Mesendoderm (in vitro differentiated cells): ENCODE measurements at regions not wholly inside any gene's neighbourhood (a gene's known extent, or its start where the extent isn't known, plus 50 kb on each side); places are given as distances from the start of the nearest gene placed in this dataset.
A peak's percentile ranks its signal among the peaks of the same experiment; 100 is the strongest.

ENCODE experiments used
- DNase-seq: peaks from one replicate; pipeline ENCODE4 v3.0.0; 2013
- H2AK5ac ChIP-seq: 2 replicates; pipeline ENCODE4 v1.6.1; 2013; ENCODE audit warnings: low read length, inconsistent platforms
- H2BK120ac ChIP-seq: 2 replicates; pipeline ENCODE4 v1.6.1; 2013; ENCODE audit warnings: low read depth, mild to moderate bottlenecking, low read length, moderate library complexity, mixed read lengths
- H2BK15ac ChIP-seq: replicated peaks from 2 replicates; pipeline ENCODE4 v1.6.1; 2013; ENCODE audit warnings: low read depth, mild to moderate bottlenecking, moderate library complexity
- H2BK5ac ChIP-seq: 2 replicates; pipeline ENCODE4 v1.6.1; 2013; ENCODE audit warnings: low read length, inconsistent platforms
- H3K18ac ChIP-seq: 2 replicates; pipeline ENCODE4 v1.6.1; 2013; ENCODE audit warnings: mild to moderate bottlenecking, low read length, mixed read lengths
- H3K23ac ChIP-seq: one replicate; pipeline ENCODE4 v1.6.1; 2013; ENCODE audit warnings: low read length
- H3K27ac ChIP-seq: 2 replicates; pipeline ENCODE4 v1.5.1; 2013; ENCODE audit warnings: low read depth, mild to moderate bottlenecking, inconsistent platforms, low read length, moderate library complexity
- H3K27me3 ChIP-seq: 2 replicates; pipeline ENCODE4 v1.6.1; 2013; ENCODE audit warnings: low read length, control low read depth, mild to moderate bottlenecking, inconsistent platforms; ENCODE audit not compliant: insufficient read depth, poor library complexity
- H3K36me3 ChIP-seq: 2 replicates; pipeline ENCODE4 v1.6.1; 2013; ENCODE audit warnings: low read length, inconsistent platforms; ENCODE audit not compliant: control insufficient read depth, insufficient read depth
- H3K4ac ChIP-seq: one replicate; pipeline ENCODE4 v1.6.1; 2013; ENCODE audit warnings: low read depth, mild to moderate bottlenecking, low read length, moderate library complexity
- H3K4me1 ChIP-seq: 2 replicates; pipeline ENCODE4 v1.6.1; 2013; ENCODE audit warnings: low read depth, low read length, inconsistent platforms; ENCODE audit not compliant: control insufficient read depth
- H3K4me2 ChIP-seq: 2 replicates; pipeline ENCODE4 v1.6.1; 2013; ENCODE audit warnings: low read length
- H3K4me3 ChIP-seq: 2 replicates; pipeline ENCODE4 v1.5.1; 2013; ENCODE audit warnings: mild to moderate bottlenecking, low read length
- H3K56ac ChIP-seq: one replicate; pipeline ENCODE4 v1.6.1; 2013; ENCODE audit warnings: low read length
- H3K79me1 ChIP-seq: 2 replicates; pipeline ENCODE4 v1.6.1; 2013; ENCODE audit warnings: low read length, inconsistent platforms
- H3K79me2 ChIP-seq: 2 replicates; pipeline ENCODE4 v1.6.1; 2013; ENCODE audit warnings: mild to moderate bottlenecking, low read length; ENCODE audit not compliant: control insufficient read depth, insufficient read depth
- H3K9ac ChIP-seq: 2 replicates; pipeline ENCODE4 v1.6.1; 2013; ENCODE audit warnings: low read length, inconsistent platforms
- H4K5ac ChIP-seq: one replicate; pipeline ENCODE4 v1.6.1; 2013; ENCODE audit warnings: low read length
- H4K8ac ChIP-seq: one replicate; pipeline ENCODE4 v1.6.1; 2013; ENCODE audit warnings: low read depth, mild to moderate bottlenecking, control low read depth, low read length, moderate library complexity
- WGBS: extraction: QIAGEN DNeasy Blood & Tissue Kit; methylation state at CpG from one replicate; pipeline ENCODE4 v1.1.7; 2013; ENCODE audit warnings: low lambda C conversion rate, missing lambda C conversion rate; ENCODE audit not compliant: insufficient coverage; ENCODE audit errors: extremely low coverage; 5-methylcytosine and 5-hydroxymethylcytosine counted together

- no peak overlapping the region for H4K8ac ChIP-seq
- H3K4me3 ChIP-seq, result no peak overlapping the region
- H2BK5ac ChIP-seq, result no peak overlapping the region
- no peaks in the 10 kb centered on the region for H3K36me3 ChIP-seq
- H2BK120ac ChIP-seq, result no peak overlapping the region
- no peak overlapping the region for H4K5ac ChIP-seq
- DNase-seq, result no peak
- no peaks in the 10 kb centered on the region for H3K27me3 ChIP-seq
- H3K23ac ChIP-seq, result no peak overlapping the region
- H3K27ac ChIP-seq, result no peak overlapping the region
- no peak overlapping the region for H3K4ac ChIP-seq
- H3K18ac ChIP-seq, result no peak overlapping the region
- no peak overlapping the region for H3K4me2 ChIP-seq
- no peaks in the 10 kb centered on the region for H3K4me1 ChIP-seq
- WGBS, result no CpG with 5 or more reads among the region's 2 CpGs
- H3K56ac ChIP-seq, result no peak overlapping the region
- H2AK5ac ChIP-seq, result no peak overlapping the region
- H3K79me1 ChIP-seq, result no peaks in the 10 kb centered on the region
- no peak overlapping the region for H3K9ac ChIP-seq
- H2BK15ac ChIP-seq, result no peak overlapping the region
- no peaks in the 10 kb centered on the region for H3K79me2 ChIP-seq
Measured at GRCh38 chr14:26959437-26959836, 361.6 kb upstream of the NOVA1 start.

GRCh38 chr14:26959972-26960660 is 362.3 kb upstream of the NOVA1 start:
- WGBS, result no CpG with 5 or more reads among the region's 10 CpGs

DNA sequence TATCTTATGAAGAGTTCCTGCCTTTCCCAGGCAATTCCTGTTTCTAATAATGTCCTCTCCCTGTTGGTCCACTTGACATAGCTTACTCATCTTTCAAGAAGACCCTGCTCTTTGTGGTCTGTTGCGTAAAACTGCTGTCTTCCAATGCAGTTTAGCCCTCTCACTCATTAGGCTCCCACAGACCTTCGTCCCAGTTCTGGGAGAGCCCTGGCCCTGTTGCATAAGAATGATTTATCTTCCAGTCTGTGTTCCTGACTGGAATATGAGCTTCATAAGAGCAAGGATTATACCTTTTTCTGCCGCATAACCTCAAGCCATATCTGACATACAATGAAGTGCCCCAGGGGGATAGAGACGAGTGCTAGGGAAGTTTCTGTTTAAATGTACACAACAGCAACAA is 365.9 kb upstream of the NOVA1 start:
- Histone ChIP-seq H3K4me2 (no peak overlapping the region), H3K36me3 (no peaks in the 10 kb centered on the region), H2BK15ac (no peak overlapping the region), H3K27ac (no peak overlapping the region), H3K4ac (no peak overlapping the region), H3K4me3 (no peak overlapping the region), H3K4me1 (no peaks in the 10 kb centered on the region), H3K18ac (no peak overlapping the region), H3K9ac (no peak overlapping the region), H2BK5ac (no peak overlapping the region), H3K56ac (no peak overlapping the region), H2BK120ac (no peak overlapping the region), H3K79me1 (no peaks in the 10 kb centered on the region), H3K79me2 (no peaks in the 10 kb centered on the region), H4K8ac (no peak overlapping the region), H2AK5ac (no peak overlapping the region), H3K27me3 (no peaks in the 10 kb centered on the region), H3K23ac (no peak overlapping the region), H4K5ac (no peak overlapping the region)
- WGBS, result no CpG with 5 or more reads among the region's 4 CpGs
- no peak for DNase-seq

More at GRCh38 chr14:26959972-26960660, 362.3 kb upstream of the NOVA1 start:
- Histone ChIP-seq H3K27ac (no peak overlapping the region), H3K23ac (no peak overlapping the region), H2BK15ac (no peak overlapping the region), H3K4me2 (no peak overlapping the region), H2AK5ac (no peak overlapping the region), H4K5ac (no peak overlapping the region), H3K18ac (no peak overlapping the region), H3K27me3 (no peaks in the 10 kb centered on the region), H3K4me3 (no peak overlapping the region), H3K56ac (no peak overlapping the region), H2BK120ac (no peak overlapping the region), H3K36me3 (no peaks in the 10 kb centered on the region), H4K8ac (no peak overlapping the region), H3K79me2 (no peaks in the 10 kb centered on the region), H3K4ac (no peak overlapping the region), H2BK5ac (no peak overlapping the region), H3K9ac (no peak overlapping the region), H3K79me1 (no peaks in the 10 kb centered on the region), H3K4me1 (no peaks in the 10 kb centered on the region)
- DNase-seq, result peak; percentile 5

DNA sequence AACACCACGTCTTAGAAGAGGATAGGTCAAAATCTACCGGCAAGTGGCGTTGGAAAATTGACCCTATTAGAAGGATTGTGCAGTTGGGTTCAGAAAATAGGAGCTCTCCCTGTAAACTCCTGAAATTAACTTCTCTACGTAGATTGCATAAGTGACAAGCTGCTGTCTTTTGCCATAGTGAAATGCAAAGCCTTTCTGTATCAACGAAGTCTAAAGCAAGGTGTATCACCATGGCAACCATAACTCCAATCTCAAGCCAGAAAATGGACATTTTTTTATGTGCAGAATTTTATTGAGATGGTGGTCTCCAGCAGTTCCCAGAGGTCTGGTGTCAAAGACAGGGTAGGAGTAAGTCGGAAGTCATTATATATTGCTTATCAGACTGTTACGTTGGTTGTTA is 367.7 kb upstream of the NOVA1 start:
- Histone ChIP-seq H3K23ac (no peak overlapping the region), H3K27me3 (no peaks in the 10 kb centered on the region), H3K27ac (no peak overlapping the region), H2BK15ac (no peak overlapping the region), H2BK5ac (no peak overlapping the region), H3K9ac (no peak overlapping the region), H4K5ac (no peak overlapping the region), H3K4me3 (no peak overlapping the region), H3K79me1 (no peaks in the 10 kb centered on the region), H2BK120ac (no peak overlapping the region), H3K4ac (no peak overlapping the region), H4K8ac (no peak overlapping the region), H3K18ac (no peak overlapping the region), H3K4me1 (no peaks in the 10 kb centered on the region), H3K56ac (no peak overlapping the region), H2AK5ac (no peak overlapping the region), H3K4me2 (no peak overlapping the region), H3K36me3 (no peaks in the 10 kb centered on the region), H3K79me2 (no peaks in the 10 kb centered on the region)
- WGBS, result no CpG with 5 or more reads among the region's 7 CpGs
- DNase-seq, result no peak

DNA sequence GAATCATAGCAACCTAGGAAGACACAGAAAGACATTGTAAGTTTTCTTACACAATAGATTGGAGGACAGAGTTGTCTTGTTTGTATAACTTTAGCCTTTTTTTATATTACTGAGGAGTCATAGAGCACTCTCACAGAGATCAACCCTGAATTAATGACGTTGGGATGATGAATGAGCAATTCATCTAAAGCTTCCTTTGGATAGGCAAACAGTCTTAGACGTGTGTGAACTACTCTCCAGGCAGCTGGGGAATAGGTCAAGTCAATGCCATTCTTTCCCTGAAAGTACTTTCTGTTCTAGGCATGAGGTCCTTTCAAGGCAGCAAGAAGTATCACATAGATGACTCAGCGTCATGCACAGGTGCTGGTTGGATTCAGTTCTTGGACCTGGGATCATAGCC is 369.1 kb upstream of the NOVA1 start:
- no peak overlapping the region for H3K4me2 ChIP-seq
- no peak overlapping the region for H2AK5ac ChIP-seq
- H3K4me3 ChIP-seq, result no peak overlapping the region
- H4K8ac ChIP-seq, result no peak overlapping the region
- H3K9ac ChIP-seq, result no peak overlapping the region
- H2BK15ac ChIP-seq, result no peak overlapping the region
- H2BK120ac ChIP-seq, result no peak overlapping the region
- WGBS, result no CpG with 5 or more reads among the region's 3 CpGs
- no peak overlapping the region for H2BK5ac ChIP-seq
- H3K79me1 ChIP-seq, result no peaks in the 10 kb centered on the region
- H4K5ac ChIP-seq, result no peak overlapping the region
- no peak overlapping the region for H3K23ac ChIP-seq
- no peak overlapping the region for H3K27ac ChIP-seq
- no peaks in the 10 kb centered on the region for H3K79me2 ChIP-seq
- H3K56ac ChIP-seq, result no peak overlapping the region
- peak; percentile 3 for DNase-seq
- no peak overlapping the region for H3K18ac ChIP-seq
- no peak overlapping the region for H3K4ac ChIP-seq
- no peaks in the 10 kb centered on the region for H3K27me3 ChIP-seq
- H3K36me3 ChIP-seq, result no peaks in the 10 kb centered on the region
- H3K4me1 ChIP-seq, result no peaks in the 10 kb centered on the region

DNA sequence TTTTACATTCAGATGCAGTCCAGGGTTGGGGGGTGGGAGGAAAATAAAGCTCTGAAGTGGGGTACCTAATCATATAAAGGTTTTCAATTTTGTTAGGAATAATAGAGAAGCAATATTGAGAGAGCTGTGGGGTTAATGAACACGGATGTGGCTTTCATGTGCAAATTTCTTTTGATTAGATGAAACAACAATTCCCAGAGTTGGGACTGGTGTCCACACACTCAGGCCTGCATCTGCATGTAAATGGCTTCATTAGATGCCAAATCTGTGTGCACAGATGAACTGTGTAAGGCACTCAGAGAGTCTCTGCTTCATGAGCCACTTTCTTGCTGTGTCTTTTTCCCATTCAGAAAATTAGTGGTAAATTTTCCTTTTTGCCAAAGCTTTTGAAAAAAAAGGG is 377.1 kb upstream of the NOVA1 start:
- no peak overlapping the region for H3K4me3 ChIP-seq
- no peak overlapping the region for H2AK5ac ChIP-seq
- no peak overlapping the region for H4K8ac ChIP-seq
- no peak overlapping the region for H2BK5ac ChIP-seq
- no peak overlapping the region for H3K23ac ChIP-seq
- no peaks in the 10 kb centered on the region for H3K36me3 ChIP-seq
- no peak overlapping the region for H3K27ac ChIP-seq
- no peak overlapping the region for H3K18ac ChIP-seq
- no peak overlapping the region for H4K5ac ChIP-seq
- no peaks in the 10 kb centered on the region for H3K27me3 ChIP-seq
- no peaks in the 10 kb centered on the region for H3K79me1 ChIP-seq
- no peak overlapping the region for H3K4ac ChIP-seq
- no peak overlapping the region for H2BK15ac ChIP-seq
- H3K4me2 ChIP-seq, result no peak overlapping the region
- H3K4me1 ChIP-seq, result no peaks in the 10 kb centered on the region
- no peak overlapping the region for H3K9ac ChIP-seq
- no peak for DNase-seq
- no peak overlapping the region for H2BK120ac ChIP-seq
- no peaks in the 10 kb centered on the region for H3K79me2 ChIP-seq
- H3K56ac ChIP-seq, result no peak overlapping the region
- WGBS, result no CpG with 5 or more reads among the region's 1 CpG
